WTC11 (cell line): ENCODE measurements at regions not wholly inside any gene's neighbourhood (a gene's known extent, or its start where the extent isn't known, plus 50 kb on each side); places are given as distances from the start of the nearest gene placed in this dataset.

Source experiments
- ATAC-seq: fragments of 200-7000 bp; cut with Tn5 transposase; 2 replicates; pipeline ENCODE4 v1.10.0; 2021; ENCODE audit warnings: mild to moderate bottlenecking, moderate library complexity
- CTCF ChIA-PET: fragments of 300-600 bp; sonication (Branson Sonifier 250); formaldehyde crosslinking; loops from one replicate; lab custom pipeline; 2021; ENCODE audit warnings: antibody characterized with exemption; lab: Charles Lee
- POLR2A ChIA-PET: fragments of 350-600 bp; sonication (Branson Sonifier 250); formaldehyde crosslinking; loops from one replicate; lab custom pipeline; 2021; ENCODE audit warnings: antibody characterized with exemption; lab: Charles Lee
- DNase-seq: peaks from one replicate; pipeline ENCODE4 v3.0.0; 2021; ENCODE audit warnings: low spot score
- H3K27ac Mint-ChIP-seq: 2 replicates; pipeline ENCODE4 v1.8.0; 2021; ENCODE audit warnings: mixed read lengths
- H3K27me3 Mint-ChIP-seq: 2 replicates; pipeline ENCODE4 v1.8.0; 2021; ENCODE audit warnings: low read depth, mild to moderate bottlenecking, moderate library complexity, mixed read lengths
- H3K36me3 Mint-ChIP-seq: 2 replicates; pipeline ENCODE4 v1.8.0; 2021; ENCODE audit warnings: mixed read lengths
- H3K4me1 Mint-ChIP-seq: 2 replicates; pipeline ENCODE4 v1.8.0; 2022; ENCODE audit warnings: mixed read lengths
- H3K4me3 Mint-ChIP-seq: 2 replicates; pipeline ENCODE4 v1.8.0; 2021; ENCODE audit warnings: mild to moderate bottlenecking, moderate library complexity, mixed read lengths
- H3K9me3 Mint-ChIP-seq: 2 replicates; pipeline ENCODE4 v1.8.0; 2021; ENCODE audit warnings: mixed read lengths
- CBFB ChIP-seq: sonication (generic); formaldehyde crosslinking; IDR thresholded peaks from 2 replicates; pipeline ENCODE4 v1.8.1; 2022; ENCODE audit warnings: mild to moderate bottlenecking, low read depth, missing genetic modification reagents
- CTCF ChIP-seq: fragments of 200-600 bp; IDR thresholded peaks from 2 replicates; pipeline ENCODE4 v1.8.0; 2022; ENCODE audit warnings: antibody characterized with exemption
- FOXP1 ChIP-seq: sonication (generic); formaldehyde crosslinking; IDR thresholded peaks from 2 replicates; pipeline ENCODE4 v1.8.0; 2022; ENCODE audit warnings: missing genetic modification reagents, mild to moderate bottlenecking, moderate library complexity, borderline replicate concordance
- GRHL2 ChIP-seq: fragments of 250-450 bp; sonication (Bioruptor Pico); IDR thresholded peaks from 2 replicates; pipeline ENCODE4 v1.8.0; 2022; ENCODE audit warnings: mild to moderate bottlenecking, moderate library complexity; ENCODE audit not compliant: insufficient replicate concordance, severe bottlenecking
- IRF1 ChIP-seq: sonication (generic); formaldehyde crosslinking; IDR thresholded peaks from 2 replicates; pipeline ENCODE4 v1.8.0; 2023; ENCODE audit warnings: missing genetic modification reagents
- JAZF1 ChIP-seq: fragments of 250-450 bp; sonication (Bioruptor Pico); IDR thresholded peaks from 2 replicates; pipeline ENCODE4 v1.9.0; 2021; ENCODE audit warnings: moderate library complexity, mild to moderate bottlenecking, inconsistent platforms
- NR1H2 ChIP-seq: sonication (generic); formaldehyde crosslinking; IDR thresholded peaks from 2 replicates; pipeline ENCODE4 v1.9.0; 2021; ENCODE audit warnings: mild to moderate bottlenecking, moderate library complexity, missing genetic modification reagents
- PRDM15 ChIP-seq: sonication (generic); formaldehyde crosslinking; IDR thresholded peaks from 2 replicates; pipeline ENCODE4 v1.8.0; 2022; ENCODE audit warnings: missing genetic modification reagents
- PREB ChIP-seq: sonication (generic); formaldehyde crosslinking; IDR thresholded peaks from 2 replicates; pipeline ENCODE4 v1.8.1; 2022; ENCODE audit warnings: mild to moderate bottlenecking, missing genetic modification reagents, moderate library complexity, borderline replicate concordance
- RELA ChIP-seq: sonication (generic); formaldehyde crosslinking; IDR thresholded peaks from 2 replicates; pipeline ENCODE4 v1.8.1; 2022; ENCODE audit warnings: missing genetic modification reagents, mild to moderate bottlenecking, borderline replicate concordance
- SP1 ChIP-seq: sonication (generic); formaldehyde crosslinking; conservative IDR thresholded peaks from 2 replicates; pipeline ENCODE4 v1.8.1; 2022; ENCODE audit warnings: missing genetic modification reagents
- TEAD1 ChIP-seq: sonication (generic); formaldehyde crosslinking; IDR thresholded peaks from 2 replicates; pipeline ENCODE4 v1.8.0; 2022; ENCODE audit warnings: mild to moderate bottlenecking, missing genetic modification reagents
- TP53 ChIP-seq: sonication (generic); formaldehyde crosslinking; IDR thresholded peaks from 2 replicates; pipeline ENCODE4 v1.8.1; 2023; ENCODE audit warnings: mild to moderate bottlenecking, missing genetic modification reagents
- USF1 ChIP-seq: sonication (generic); formaldehyde crosslinking; IDR thresholded peaks from 2 replicates; pipeline ENCODE4 v1.8.0; 2022; ENCODE audit warnings: mild to moderate bottlenecking, missing genetic modification reagents
- ZNF121 ChIP-seq: sonication (generic); formaldehyde crosslinking; IDR thresholded peaks from 2 replicates; pipeline ENCODE4 v1.8.0; 2023; ENCODE audit warnings: missing genetic modification reagents
- ZNF281 ChIP-seq: sonication (generic); formaldehyde crosslinking; IDR thresholded peaks from 2 replicates; pipeline ENCODE4 v1.8.0; 2023; ENCODE audit warnings: mild to moderate bottlenecking, missing genetic modification reagents
- ZNF317 ChIP-seq: sonication (generic); formaldehyde crosslinking; IDR thresholded peaks from 2 replicates; pipeline ENCODE4 v1.8.1; 2023; ENCODE audit warnings: low read depth, mild to moderate bottlenecking, moderate library complexity, missing genetic modification reagents, borderline replicate concordance
- ZNF423 ChIP-seq: fragments of 250-450 bp; sonication (Bioruptor Pico); IDR thresholded peaks from 2 replicates; pipeline ENCODE4 v2.1.2; 2022; ENCODE audit warnings: mild to moderate bottlenecking, moderate library complexity

GRCh38 chr12:84329938-84330337 lies 582.7 kb downstream of the SLC6A15 start:
- peaks cover 4% of the 10 kb centered on the region for H3K4me1 Mint-ChIP-seq
- H3K27ac Mint-ChIP-seq: no peak overlapping the region
- H3K36me3 Mint-ChIP-seq: no peaks in the 10 kb centered on the region
- H3K4me3 Mint-ChIP-seq: no peak overlapping the region
- no peaks in the 10 kb centered on the region for H3K9me3 Mint-ChIP-seq
- TF ChIP-seq CBFB (CRISPR knock-in tag): no peak
- no peak for TF ChIP-seq ZNF281 (CRISPR knock-in tag)
- TF ChIP-seq TEAD1 (CRISPR knock-in tag): no peak
- no peak for TF ChIP-seq ZNF121 (CRISPR knock-in tag)
- ChIA-PET POLR2A (no interaction called here), CTCF (no interaction called here)
- no peaks in the 10 kb centered on the region for H3K27me3 Mint-ChIP-seq
- ATAC-seq (no peak), DNase-seq (no peak)

- Mint-ChIP-seq H3K36me3 (no peaks in the 10 kb centered on the region), H3K27ac (no peak overlapping the region), H3K9me3 (peaks cover 4% of the 10 kb centered on the region), H3K4me1 (no peaks in the 10 kb centered on the region), H3K27me3 (no peaks in the 10 kb centered on the region), H3K4me3 (no peak overlapping the region)
- POLR2A ChIA-PET: no interaction called here
- TF ChIP-seq PRDM15: no peak
- no peak for TF ChIP-seq PREB (CRISPR knock-in tag)
- TF ChIP-seq USF1 (CRISPR knock-in tag): no peak
- TF ChIP-seq ZNF317: no peak
- TF ChIP-seq TP53 (CRISPR knock-in tag): no peak
- no peak for TF ChIP-seq JAZF1 (CRISPR knock-in tag)
- no peak for TF ChIP-seq CTCF
- CTCF ChIA-PET: no interaction called here
- no peak for ATAC-seq
- no peak for DNase-seq
Measured at GRCh38 chr12:84315926-84316325, 596.7 kb downstream of the SLC6A15 start.

- no peak overlapping the region for H3K27ac Mint-ChIP-seq
- ATAC-seq: no peak
- no peaks in the 10 kb centered on the region for H3K36me3 Mint-ChIP-seq
- DNase-seq: no peak
- H3K27me3 Mint-ChIP-seq: no peaks in the 10 kb centered on the region
- H3K9me3 Mint-ChIP-seq: no peaks in the 10 kb centered on the region
- no peak overlapping the region for H3K4me3 Mint-ChIP-seq
- POLR2A ChIA-PET: interaction anchor here (0.7 kb wide), 1 partner anchor 693 kb away, joined by 4 read pairs; no protein-coding TSS in a partner anchor
- H3K4me1 Mint-ChIP-seq: no peaks in the 10 kb centered on the region
- CTCF ChIA-PET: no interaction called here
- TF ChIP-seq GRHL2 (CRISPR knock-in tag): no peak
- no peak for TF ChIP-seq IRF1 (CRISPR knock-in tag)
- no peak for TF ChIP-seq RELA (CRISPR knock-in tag)
- TF ChIP-seq ZNF423 (CRISPR knock-in tag): no peak
- TF ChIP-seq SP1 (CRISPR knock-in tag): no peak
- no peak for TF ChIP-seq NR1H2
- no peak for TF ChIP-seq FOXP1 (CRISPR knock-in tag)
Measured at GRCh38 chr12:84313323-84313675, 599.3 kb downstream of the SLC6A15 start.
